ENCODE measurements at regions not wholly inside any gene's neighbourhood (a gene's known extent, or its start where the extent isn't known, plus 50 kb on each side); places are given as distances from the start of the nearest gene placed in this dataset.

DNA sequence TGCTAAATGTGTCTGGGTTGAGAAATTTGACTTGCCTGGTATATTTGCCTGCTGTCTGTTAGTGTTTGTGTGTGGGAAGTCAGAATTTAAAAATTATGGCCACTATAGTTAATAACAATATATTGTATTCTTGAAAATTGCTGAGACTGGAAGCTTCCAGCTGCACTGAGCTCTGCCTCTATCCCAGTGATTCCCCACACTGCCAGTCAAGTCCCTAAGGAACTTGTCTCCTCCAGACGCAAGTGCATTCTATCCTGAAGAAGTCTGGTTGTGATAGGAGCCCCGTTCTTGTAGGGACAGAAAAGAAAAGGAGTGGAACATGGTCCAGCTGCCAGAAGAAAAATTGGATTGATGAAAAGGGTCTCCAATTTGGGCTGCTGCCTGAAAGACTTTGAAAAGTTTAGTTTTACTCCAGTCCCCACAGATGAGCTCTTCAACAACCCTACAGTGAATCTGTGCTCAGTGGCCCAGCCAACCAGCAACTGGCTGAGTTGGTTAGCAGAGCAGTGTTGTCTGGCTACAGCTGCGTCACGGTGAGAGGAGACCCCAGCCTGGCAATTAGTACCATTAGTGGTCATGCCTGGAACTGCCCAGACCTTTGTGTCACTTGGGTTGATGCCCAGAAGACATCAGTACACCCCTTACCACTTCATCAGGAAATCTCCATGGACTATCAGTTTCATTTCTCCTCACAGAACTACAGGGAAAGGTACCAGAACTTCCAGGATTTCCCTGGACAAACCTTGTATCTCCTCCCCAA lies 183.1 kb upstream of the MCHR2 start:
- no peak for DNase-seq

DNA sequence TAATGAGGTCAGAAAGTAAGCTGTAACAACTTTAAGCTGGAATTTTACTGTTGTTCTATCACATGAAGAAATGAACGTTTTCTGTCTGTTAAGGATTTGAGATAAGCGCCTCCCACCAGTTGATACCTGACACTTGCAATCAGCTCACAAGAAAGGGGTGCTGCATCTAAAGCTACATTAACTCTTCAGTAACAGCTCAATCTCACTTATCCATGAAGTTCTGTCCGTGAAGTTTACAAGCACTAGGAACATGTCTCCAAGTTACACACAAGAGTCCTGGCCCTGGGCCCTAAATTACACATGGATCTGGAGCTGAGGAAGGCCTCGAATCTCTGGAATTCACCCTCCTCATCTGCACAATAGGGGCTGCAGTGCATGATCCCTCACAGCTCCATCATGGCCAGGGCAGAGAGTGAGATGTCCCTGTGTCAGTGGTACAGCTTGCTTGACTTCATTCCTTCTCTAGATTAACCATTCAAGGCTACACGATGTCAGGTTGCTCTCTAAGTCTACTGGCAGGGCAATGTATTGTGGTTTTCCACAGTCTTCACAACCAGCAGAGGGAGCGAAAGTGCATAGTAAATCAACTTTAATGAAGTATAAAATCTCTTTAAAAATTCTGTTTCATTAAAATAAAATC lies 182.4 kb upstream of the MCHR2 start:
- DNase-seq, result no peak

DNA sequence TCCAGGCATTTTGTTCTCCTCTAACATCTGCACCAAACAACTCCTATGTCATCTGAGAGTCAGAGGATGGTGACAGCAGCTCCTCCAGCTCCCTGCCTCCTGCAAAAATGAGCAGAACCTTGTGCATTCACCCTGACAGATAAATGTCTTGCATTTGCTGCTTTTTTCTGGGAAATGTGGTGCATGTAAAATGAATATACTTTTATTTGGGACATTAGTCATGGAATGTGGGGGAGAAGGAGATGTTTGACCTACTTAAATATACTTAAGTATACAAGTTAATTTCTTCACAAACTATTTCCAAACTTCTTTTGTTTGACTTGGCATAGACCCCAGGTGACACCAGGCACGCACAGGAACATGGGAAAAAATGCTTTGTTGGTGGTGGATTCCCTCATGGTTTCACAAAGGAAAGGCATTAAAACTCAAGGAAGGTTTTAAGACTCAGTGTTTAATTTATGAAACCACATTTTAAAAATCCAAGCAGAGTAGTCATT lies 181.8 kb upstream of the MCHR2 start:
- DNase-seq, result no peak

GRCh38 chr6:100173211-100173610 lies 179.2 kb upstream of the MCHR2 start:
- no peak for DNase-seq

DNA sequence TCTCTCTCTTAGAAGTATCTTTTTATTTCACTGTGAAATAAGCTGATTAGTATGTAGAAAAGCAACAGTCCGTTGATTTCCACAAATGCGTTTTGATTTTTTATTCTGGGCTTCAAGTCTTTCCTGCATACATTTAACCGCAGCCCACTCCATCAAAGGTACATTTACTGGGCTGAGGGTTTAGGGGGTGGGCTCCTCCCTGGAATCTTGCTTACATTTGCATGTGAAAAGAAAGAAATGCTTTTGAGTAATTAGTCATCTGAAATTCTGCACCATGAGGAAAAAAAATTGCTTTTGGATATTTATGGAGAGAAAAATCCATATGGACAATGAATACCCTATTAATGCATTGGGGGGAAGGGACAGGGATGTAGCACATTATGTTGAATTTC lies 178.3 kb upstream of the MCHR2 start:
- DNase-seq, result no peak

DNA sequence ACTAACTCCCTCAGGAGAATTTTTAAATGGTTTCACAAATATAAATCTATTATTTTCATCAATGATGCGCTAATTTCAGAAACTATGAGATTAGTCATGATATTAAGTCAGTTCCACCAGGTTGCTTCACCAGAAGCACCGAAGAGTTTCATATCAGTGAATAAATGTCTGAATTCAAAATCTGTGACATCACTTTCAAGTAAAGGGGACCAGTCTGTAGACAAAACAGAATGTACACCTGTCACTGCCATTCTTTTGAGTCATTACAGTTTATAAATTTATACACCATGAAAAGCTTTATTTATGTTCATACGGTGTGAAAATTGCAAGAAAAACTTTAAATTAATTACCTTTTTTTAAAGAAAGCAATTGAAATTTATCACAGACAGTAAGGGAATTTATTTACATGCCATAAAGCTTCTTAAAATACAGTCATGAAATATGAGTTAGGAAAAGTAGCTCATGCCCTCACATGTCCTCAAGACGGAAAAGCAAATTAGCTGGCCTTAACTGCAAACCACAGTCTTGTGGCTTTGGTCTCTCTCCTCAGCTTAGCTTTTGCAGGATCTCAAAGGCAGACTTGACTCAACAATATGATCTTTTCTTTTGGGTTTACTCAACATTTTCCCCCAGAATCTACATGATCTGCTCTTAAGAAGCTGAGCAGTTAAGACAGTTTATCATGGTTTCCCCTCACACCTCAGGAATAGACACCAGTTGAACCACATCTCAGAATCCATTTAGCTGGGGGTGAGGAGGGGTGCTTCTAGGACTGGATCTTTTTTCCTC lies 177.7 kb upstream of the MCHR2 start:
- no peak for DNase-seq

DNA sequence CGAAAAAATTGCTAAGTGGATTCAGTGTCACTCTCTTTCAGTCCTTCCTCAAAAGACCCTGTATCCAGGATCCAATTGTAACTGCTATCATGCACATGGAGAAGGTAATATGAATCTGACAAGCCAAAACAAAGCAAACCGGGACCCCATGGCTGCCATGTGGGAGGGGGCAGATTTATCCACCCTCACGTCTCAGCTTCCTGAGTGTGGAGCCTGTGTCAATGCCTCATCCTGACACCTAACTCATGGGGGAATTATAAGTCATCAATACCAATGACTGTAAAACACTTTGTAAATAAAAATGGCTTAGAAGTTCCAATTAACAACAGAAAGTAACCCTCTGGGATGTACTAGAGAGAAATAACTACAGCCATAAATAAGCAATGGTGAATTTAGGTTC lies 174.1 kb upstream of the MCHR2 start:
- no peak for DNase-seq

DNA sequence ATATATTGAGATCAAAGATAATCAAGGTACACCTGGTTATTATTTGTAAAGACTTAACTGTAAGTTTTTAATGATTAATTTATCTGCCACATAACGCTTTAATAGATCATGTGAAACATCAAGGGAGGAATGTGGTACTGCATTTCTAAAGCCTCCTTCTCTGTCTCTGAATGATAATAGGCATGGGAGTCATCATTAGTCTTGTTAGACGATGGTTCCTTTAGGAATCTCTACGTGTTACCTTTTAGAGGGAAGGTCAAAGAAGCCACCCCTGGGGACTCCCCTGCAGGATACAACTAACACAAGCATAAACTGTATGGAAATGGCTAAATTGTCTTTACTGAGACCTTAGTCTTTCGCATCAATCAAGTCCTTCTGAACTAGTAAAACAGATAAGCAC lies 173.6 kb upstream of the MCHR2 start:
- no peak for DNase-seq

DNA sequence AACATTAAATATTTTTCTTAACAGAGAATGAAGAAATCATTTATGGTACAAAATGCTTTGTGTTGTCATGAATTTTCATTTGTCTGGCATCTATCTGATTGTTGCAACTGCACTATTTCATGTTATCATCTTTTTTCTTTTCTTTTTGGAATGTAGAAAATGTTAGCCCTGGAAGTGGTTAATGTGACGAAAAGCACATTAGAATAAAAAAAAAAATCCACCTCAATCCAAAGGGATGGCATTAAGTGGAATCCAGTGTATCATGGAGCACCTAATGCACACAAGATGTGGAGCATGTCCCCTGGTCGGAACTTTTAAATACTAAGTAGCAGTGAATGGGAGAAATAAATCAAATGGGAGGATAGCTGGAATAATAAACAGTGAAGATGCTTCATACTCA lies 172.9 kb upstream of the MCHR2 start:
- no peak for DNase-seq

DNA sequence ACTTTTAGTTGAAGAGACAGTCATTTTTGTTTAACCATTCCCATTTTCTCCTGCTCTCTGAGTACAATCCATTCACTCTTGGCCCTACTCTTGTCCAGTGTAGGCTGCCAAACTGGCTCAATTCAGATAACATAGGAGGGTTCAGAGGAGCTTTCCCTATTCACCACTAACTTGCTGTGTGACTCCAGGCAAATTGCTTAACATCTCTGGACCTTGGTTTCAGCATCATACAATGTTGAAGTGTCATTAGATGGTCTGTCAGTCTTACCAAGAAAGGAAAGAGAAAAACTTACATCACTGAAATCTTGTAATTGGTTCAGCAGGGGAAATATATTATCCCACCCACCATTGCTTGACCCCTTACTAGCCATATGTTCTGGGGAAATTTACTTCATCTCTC lies 171.4 kb upstream of the MCHR2 start:
- DNase-seq, result no peak

DNA sequence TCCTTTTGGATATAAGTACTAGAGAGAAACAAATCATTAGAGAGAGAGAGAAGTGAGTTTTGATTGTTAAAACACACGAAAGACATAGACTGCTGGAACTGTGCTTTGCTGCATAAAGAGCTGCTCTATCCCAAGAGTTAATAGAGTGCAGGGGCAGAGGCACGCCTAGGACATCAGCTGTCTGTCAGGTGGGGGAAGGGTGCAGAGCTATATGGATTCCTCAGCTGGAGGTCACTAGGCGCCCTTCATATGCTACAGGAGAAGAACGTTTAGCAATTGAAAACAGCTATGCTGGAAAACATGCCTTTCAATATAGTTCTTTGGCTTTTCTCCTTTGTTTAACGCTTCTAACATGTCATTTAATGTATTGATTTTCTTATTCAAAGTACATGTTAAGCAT lies 169.0 kb upstream of the MCHR2 start:
- no peak for DNase-seq

DNA sequence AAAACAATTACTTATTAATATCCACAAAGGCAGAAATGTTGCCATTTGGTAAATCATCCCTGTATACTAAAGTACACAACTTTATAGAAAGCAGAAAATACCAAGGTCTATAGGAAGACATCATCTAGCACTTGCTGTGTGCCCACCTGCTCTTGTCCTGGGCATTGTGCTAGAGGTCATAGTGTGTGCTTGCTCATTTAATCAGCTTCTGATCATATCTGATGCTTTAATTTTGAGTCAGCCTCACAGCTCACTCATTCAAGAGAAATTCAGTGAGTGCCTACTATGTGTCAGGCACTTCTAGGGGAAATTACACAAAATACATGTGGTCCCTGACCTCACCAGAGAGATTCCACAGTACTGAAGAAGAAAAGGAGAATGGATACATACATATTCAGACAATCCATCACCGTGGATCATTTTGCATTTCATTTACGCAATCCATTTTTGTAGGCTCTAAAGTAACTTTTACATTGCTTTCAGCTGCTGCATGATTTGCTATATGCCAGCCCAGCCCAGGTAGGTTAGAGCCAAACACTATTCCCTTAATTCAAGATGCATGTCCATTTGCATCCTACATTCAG lies 167.9 kb upstream of the MCHR2 start:
- no peak for DNase-seq

- DNase-seq, result no peak
Measured at GRCh38 chr6:100160930-100161329, 166.9 kb upstream of the MCHR2 start.

DNA sequence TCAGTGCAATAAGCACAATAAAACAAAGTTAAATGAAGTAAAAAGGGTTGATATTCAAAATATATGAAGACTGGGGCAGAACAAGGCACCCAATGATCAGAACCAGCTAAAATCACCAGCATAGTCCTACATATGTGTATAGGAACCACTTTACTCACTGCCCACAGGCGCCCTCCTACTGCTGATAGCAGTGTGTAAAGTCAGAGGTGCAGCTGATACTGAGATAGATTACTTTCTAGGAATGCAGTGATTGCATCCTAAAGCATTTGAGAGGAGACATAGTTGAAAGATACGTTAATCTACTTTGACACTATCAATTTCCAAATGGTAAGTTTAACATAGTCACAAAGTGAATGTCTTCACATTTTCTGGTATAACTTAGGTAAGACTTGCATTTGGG lies 161.1 kb upstream of the MCHR2 start:
- no peak for DNase-seq

DNA sequence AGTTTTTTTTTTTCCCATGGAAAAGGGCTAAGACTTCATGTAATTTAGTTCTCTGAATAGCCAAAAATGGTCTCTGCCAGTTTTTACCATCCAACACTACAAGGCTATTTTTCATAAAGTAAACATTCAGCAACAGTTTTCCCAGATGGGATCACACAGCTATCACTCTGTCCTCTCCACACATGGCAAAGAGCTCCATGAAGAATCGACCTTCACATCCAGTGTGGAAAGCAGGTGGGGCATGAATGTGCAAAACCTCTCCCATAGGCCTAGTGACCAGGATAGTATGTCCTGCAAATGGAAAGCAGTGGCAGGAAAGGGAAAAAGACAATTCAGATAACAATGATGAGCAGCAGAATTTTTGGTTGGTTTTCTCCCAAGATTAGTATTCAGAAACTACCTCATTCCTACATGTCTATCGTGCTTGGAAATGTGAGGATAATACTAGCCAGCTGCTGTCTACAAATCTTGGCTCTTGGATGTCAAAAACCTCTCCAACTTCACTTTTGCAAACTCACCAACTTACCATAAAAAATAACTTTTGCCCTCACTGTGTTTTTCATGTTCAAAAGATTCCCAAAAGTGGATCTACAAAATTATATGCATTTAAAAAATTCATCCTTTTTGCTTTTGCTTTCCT lies 159.7 kb upstream of the MCHR2 start:
- DNase-seq, result no peak

GRCh38 chr6:100152201-100152600 lies 158.2 kb upstream of the MCHR2 start:
- no peak for DNase-seq

GRCh38 chr6:100144991-100145390 lies 151.0 kb upstream of the MCHR2 start:
- DNase-seq, result no peak

- no peak for DNase-seq
Measured at GRCh38 chr6:100138346-100139022, 144.5 kb upstream of the MCHR2 start.

DNA sequence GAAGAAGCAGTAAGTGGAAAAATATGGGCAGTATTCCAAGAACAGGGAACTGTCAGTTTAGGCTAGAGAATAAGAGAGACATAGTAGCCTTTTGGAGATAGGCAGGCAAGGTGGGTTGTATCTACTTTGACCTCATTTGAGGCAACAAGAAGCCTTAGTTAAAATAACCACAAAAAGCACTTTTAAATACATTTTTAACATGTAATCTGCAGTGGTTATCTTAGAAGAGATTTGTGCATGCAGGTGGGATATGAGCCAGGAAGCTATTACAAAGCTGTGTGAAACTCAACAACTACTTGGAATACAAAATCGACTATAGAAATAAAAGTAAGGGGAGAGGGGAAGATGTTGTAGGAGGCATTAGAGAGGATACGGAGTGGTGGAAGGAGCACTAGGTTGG lies 143.7 kb upstream of the MCHR2 start:
- no peak for DNase-seq

GRCh38 chr6:100136590-100136989 lies 142.6 kb upstream of the MCHR2 start:
- no peak for DNase-seq

GRCh38 chr6:100135977-100136376 lies 142.0 kb upstream of the MCHR2 start:
- no peak for DNase-seq

DNA sequence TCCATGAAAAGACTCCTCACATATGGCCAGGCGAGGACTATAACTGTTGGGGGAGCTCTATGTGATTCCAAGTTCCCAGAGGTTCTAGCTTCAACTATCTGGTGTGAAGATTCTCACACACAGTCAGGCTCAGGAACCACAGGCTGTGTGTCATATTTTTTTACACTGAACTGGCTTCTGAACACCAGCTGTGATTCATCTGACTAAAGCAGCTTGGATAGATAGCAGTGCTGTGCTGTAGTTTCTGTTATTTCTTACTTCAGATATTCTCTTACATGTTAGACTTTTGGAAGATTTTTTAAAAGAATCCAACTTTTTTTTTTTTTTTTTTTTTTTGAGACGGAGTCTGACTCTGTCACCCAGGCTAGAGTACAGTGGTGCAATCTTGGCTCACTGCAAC lies 140.7 kb upstream of the MCHR2 start:
- DNase-seq, result no peak
